HFFc6 (cell line): ENCODE measurements at regions not wholly inside any gene's neighbourhood (a gene's known extent, or its start where the extent isn't known, plus 50 kb on each side); places are given as distances from the start of the nearest gene placed in this dataset.

ENCODE experiments used
- DNase-seq: peaks from one replicate; pipeline ENCODE4 v3.0.0-alpha.2; 2018
- H3K27ac Mint-ChIP-seq: 2 replicates; pipeline ENCODE4 v1.8.0; 2020; ENCODE audit warnings: mild to moderate bottlenecking, mixed read lengths
- H3K27me3 Mint-ChIP-seq: 2 replicates; pipeline ENCODE4 v1.8.0; 2021; ENCODE audit warnings: mild to moderate bottlenecking, moderate library complexity, mixed read lengths; ENCODE audit not compliant: insufficient read depth
- H3K36me3 Mint-ChIP-seq: 2 replicates; pipeline ENCODE4 v1.8.0; 2021; ENCODE audit warnings: low read depth, mixed read lengths
- H3K4me1 Mint-ChIP-seq: 2 replicates; pipeline ENCODE4 v1.8.0; 2020; ENCODE audit warnings: low read depth, mixed read lengths
- H3K4me3 Mint-ChIP-seq: 2 replicates; pipeline ENCODE4 v1.8.0; 2020; ENCODE audit warnings: mild to moderate bottlenecking, moderate library complexity, mixed read lengths
- H3K9me3 Mint-ChIP-seq: 2 replicates; pipeline ENCODE4 v1.8.0; 2020; ENCODE audit warnings: mild to moderate bottlenecking, mixed read lengths
- TF ChIP-seq, protein P1 (sequence below): fragments of 200-600 bp; sonication (generic); IDR thresholded peaks from 2 replicates; pipeline ENCODE4 v1.5.0; 2021; ENCODE audit warnings: antibody characterized with exemption, mild to moderate bottlenecking

GRCh38 chr16:9682320-9682719, 499.9 kb downstream of the GRIN2A start:
- H3K36me3 Mint-ChIP-seq: no peaks in the 10 kb centered on the region
- H3K4me1 Mint-ChIP-seq: no peaks in the 10 kb centered on the region
- peaks cover 16% of the 10 kb centered on the region for H3K9me3 Mint-ChIP-seq
- no peak for DNase-seq
- no peak overlapping the region for H3K4me3 Mint-ChIP-seq
- peaks cover 1% of the 10 kb centered on the region; the same call in 1 of the 2 replicates for H3K27me3 Mint-ChIP-seq
- TF ChIP-seq, protein P1, sequence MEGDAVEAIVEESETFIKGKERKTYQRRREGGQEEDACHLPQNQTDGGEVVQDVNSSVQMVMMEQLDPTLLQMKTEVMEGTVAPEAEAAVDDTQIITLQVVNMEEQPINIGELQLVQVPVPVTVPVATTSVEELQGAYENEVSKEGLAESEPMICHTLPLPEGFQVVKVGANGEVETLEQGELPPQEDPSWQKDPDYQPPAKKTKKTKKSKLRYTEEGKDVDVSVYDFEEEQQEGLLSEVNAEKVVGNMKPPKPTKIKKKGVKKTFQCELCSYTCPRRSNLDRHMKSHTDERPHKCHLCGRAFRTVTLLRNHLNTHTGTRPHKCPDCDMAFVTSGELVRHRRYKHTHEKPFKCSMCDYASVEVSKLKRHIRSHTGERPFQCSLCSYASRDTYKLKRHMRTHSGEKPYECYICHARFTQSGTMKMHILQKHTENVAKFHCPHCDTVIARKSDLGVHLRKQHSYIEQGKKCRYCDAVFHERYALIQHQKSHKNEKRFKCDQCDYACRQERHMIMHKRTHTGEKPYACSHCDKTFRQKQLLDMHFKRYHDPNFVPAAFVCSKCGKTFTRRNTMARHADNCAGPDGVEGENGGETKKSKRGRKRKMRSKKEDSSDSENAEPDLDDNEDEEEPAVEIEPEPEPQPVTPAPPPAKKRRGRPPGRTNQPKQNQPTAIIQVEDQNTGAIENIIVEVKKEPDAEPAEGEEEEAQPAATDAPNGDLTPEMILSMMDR: no peak
- H3K27ac Mint-ChIP-seq: no peak overlapping the region

GRCh38 chr16:9683677-9684076, 498.6 kb downstream of the GRIN2A start:
- peaks cover 16% of the 10 kb centered on the region for H3K9me3 Mint-ChIP-seq
- no peak overlapping the region for H3K27ac Mint-ChIP-seq
- DNase-seq: no peak
- H3K27me3 Mint-ChIP-seq: no peaks in the 10 kb centered on the region
- H3K4me1 Mint-ChIP-seq: no peaks in the 10 kb centered on the region
- no peak overlapping the region for H3K4me3 Mint-ChIP-seq
- TF ChIP-seq, protein P1: no peak
- no peaks in the 10 kb centered on the region for H3K36me3 Mint-ChIP-seq

- no peaks in the 10 kb centered on the region for H3K36me3 Mint-ChIP-seq
- no peak overlapping the region for H3K4me3 Mint-ChIP-seq
- no peak for DNase-seq
- TF ChIP-seq, protein P1: no peak
- H3K27me3 Mint-ChIP-seq: no peaks in the 10 kb centered on the region
- peaks cover 14% of the 10 kb centered on the region for H3K9me3 Mint-ChIP-seq
- no peaks in the 10 kb centered on the region for H3K4me1 Mint-ChIP-seq
- no peak overlapping the region for H3K27ac Mint-ChIP-seq
Observed at GRCh38 chr16:9687737-9688319, 494.4 kb downstream of the GRIN2A start.

DNA sequence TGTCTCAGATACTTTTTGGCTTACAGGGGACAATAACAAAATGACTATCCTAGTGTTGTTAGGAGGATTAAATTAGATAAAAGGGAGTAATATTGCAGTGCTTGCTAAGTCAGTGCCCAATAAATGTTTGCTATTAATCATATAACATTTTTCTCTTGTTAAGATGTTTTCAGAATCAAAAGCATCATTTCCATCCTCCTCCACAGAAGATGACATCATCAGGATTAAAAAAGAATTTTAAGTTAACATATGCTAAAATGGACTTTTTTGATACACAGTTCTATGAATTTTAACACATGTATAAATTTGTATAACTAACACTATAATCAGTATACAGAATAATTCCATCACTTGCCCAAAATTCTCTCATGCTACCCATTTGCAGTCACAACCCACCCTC, 492.6 kb downstream of the GRIN2A start:
- TF ChIP-seq, protein P1: no peak
- Mint-ChIP-seq H3K4me1 (no peaks in the 10 kb centered on the region), H3K9me3 (peaks cover 17% of the 10 kb centered on the region), H3K4me3 (no peak overlapping the region), H3K27me3 (no peaks in the 10 kb centered on the region; the same call in 1 of the 2 replicates), H3K27ac (no peak overlapping the region), H3K36me3 (no peaks in the 10 kb centered on the region)
- DNase-seq: no peak

- no peak for DNase-seq
- H3K9me3 Mint-ChIP-seq: peaks cover 21% of the 10 kb centered on the region
- TF ChIP-seq, protein P1: no peak
- no peaks in the 10 kb centered on the region for H3K4me1 Mint-ChIP-seq
- no peak overlapping the region for H3K27ac Mint-ChIP-seq
- no peak overlapping the region for H3K4me3 Mint-ChIP-seq
- H3K36me3 Mint-ChIP-seq: no peaks in the 10 kb centered on the region
- H3K27me3 Mint-ChIP-seq: peaks cover 2% of the 10 kb centered on the region
Observed at GRCh38 chr16:9695152-9695551, 487.1 kb downstream of the GRIN2A start.
